Thyroid gland (tissue), 4 donors: ENCODE measurements at regions not wholly inside any gene's neighbourhood (a gene's known extent, or its start where the extent isn't known, plus 50 kb on each side); places are given as distances from the start of the nearest gene placed in this dataset.
"Not testable (repeated sequence)": the region's sequence is repeated elsewhere in the genome, so short reads cannot be mapped to it uniquely, and the experiment has no call there.

Source experiments
- CTCF ChIP-seq, 6 experiments: fragments of 200-600 bp in 3 of 6; fragments of 450-650 bp in 3 of 6; sonication (generic) in 3 of 6; IDR thresholded peaks; one replicate each; pipeline ENCODE4 v1.5.1; 2016 to 2019; ENCODE audit warnings: antibody characterized with exemption in 6 of 6, mild to moderate bottlenecking in 2 of 6, inconsistent platforms in 1 of 6, moderate library complexity in 1 of 6
- POLR2A ChIP-seq, 2 donors: fragments of 450-650 bp; IDR thresholded peaks; one replicate each; pipeline ENCODE4 v1.6.1; 2017; ENCODE audit warnings: antibody characterized with exemption in 2 of 2, mild to moderate bottlenecking in 2 of 2, moderate library complexity in 1 of 2

DNA sequence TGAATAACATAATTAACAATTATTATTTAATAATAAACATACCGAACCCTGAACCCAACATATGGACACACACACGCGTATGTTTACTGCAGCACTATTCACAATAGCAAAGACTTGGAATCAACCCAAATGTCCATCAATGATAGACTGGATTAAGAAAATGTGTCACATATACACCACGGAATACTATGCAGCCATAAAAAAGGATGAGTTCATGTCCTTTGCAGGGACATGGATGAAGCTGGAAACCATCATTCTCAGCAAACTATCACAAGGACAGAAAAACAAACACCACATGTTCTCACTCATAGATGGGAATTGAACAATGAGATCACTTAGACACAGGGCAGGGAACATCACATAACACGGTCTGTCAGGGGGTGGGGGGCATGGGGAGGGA is 333.5 kb downstream of the KIF20B start:
- TF ChIP-seq CTCF, POLR2A (IDR thresholded peaks at IDR 0.05): not testable (repeated sequence)
